GM21717 (cell line): ENCODE measurements at regions not wholly inside any gene's neighbourhood (a gene's known extent, or its start where the extent isn't known, plus 50 kb on each side); places are given as distances from the start of the nearest gene placed in this dataset.

Source experiments
- ATAC-seq: cut with Tn5 transposase; IDR thresholded peaks from one replicate; pipeline ENCODE4 v1.9.1; 2021; ENCODE audit warnings: mild to moderate bottlenecking, moderate library complexity; ENCODE audit not compliant: unreplicated experiment

DNA sequence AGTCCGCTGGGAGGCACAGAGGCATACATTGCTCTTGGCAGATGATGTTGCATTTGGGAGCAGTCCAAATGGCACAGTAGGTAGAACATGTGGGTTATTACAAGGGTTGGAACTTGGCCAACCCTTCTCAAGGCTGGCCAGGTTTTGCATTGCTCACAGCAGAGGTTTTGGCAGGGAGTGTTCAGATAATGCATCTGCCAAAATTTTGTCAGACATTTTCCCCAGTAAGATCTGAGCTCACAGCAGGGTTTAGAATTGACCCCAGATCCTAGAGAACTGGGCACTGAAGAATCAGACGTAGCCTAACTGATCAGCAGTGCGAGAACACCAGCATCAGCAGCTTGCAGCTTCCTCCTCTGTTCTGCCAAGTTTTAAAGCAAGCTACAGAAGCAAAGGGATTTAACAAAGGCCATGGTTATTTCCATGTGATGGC, 468.8 kb upstream of the KIF2B start:
- no peak for ATAC-seq

GRCh38 chr17:53344778-53345177, 477.9 kb upstream of the KIF2B start:
- no peak for ATAC-seq

DNA sequence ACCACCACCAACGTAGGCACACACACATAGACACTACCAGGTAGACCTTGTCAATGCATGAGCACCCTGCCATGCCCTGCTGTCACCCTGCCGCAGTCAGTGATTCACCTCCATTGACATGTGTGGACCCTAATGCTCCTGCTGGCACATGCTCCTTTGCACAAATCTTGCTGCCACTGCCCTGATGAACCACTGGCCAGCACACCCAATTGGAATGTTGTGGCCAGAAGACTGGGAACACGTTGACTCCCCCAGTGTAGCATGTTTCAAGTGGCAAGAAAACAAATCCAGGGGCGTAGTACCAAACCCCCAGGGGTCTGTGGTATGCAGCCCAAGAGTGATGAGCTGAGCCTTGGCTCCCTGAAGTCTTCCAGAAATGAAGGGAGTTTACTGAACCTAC, 486.4 kb upstream of the KIF2B start:
- no peak for ATAC-seq

GRCh38 chr17:53335443-53335842, 487.3 kb upstream of the KIF2B start:
- no peak for ATAC-seq

DNA sequence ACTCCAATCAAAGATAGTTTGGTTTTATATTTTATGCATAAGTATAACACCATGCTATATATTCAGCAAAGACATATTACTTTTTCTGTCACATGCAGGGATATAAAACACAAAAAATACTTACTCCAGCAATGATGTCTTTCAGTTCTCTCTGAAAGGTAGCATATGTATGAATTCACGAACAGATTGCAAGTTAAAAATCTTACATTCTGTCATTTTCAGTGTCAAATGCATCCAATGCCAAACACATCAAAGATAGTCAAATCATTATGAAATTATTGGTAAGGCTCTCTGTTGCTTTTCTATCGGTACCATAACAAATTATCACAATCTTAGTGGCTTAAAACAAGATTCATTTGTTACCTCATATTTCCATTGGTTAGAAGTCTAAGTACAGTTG, 492.0 kb upstream of the KIF2B start:
- ATAC-seq, result no peak

DNA sequence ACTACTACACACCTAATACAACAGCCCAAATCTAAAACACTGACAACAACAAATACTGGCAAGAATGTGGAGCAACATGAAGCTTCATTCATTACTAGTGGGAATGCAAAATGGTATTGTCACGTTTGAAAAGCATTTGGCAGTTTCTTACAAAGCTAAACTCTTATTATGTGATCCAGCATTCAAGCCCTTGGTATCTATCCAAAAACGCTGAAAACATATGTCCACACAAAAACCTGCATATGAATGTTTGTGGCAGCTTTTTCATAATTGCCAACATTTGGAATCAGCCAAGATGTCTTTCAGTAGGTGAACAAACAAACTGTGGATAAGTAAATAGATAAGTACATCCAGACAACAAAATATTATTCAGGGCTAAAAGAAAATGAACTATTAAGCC, 501.1 kb upstream of the KIF2B start:
- no peak for ATAC-seq

DNA sequence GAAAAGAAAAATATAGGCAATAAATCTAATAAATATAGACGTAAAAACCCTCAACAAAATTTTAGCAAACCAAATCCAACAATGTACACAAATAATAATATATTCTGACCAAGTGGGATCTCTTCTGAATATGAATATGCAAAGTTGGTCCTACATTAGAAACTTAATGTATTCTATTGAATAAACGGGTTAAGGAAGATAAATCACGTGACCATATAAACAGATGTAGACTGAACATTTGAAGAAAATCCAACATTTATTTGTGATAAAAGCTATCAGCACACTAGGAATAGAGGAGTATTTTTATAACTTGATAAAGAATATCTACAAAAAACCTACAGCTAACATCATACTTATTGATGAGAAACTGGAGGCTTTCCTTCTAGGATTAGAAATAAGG, 502.8 kb upstream of the KIF2B start:
- ATAC-seq, result no peak

DNA sequence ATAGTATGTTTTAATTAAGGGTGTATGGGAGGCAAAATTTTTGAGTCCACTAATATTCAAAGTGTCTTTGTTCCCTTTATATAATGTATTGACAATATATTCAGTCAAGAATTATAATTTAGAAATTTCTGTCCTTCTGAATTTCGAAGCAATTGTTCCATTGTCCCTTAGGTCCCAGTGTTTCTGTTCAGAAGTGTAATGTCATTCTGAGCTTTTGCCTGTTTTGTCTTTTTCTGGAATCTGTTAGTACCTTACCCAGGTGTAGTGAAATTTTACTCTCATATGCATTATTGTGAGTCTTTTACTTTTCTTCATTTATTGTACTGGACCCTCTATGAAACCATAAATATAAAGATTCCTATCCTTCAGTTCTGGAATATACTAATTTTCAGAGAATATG, 505.7 kb upstream of the KIF2B start:
- no peak for ATAC-seq

DNA sequence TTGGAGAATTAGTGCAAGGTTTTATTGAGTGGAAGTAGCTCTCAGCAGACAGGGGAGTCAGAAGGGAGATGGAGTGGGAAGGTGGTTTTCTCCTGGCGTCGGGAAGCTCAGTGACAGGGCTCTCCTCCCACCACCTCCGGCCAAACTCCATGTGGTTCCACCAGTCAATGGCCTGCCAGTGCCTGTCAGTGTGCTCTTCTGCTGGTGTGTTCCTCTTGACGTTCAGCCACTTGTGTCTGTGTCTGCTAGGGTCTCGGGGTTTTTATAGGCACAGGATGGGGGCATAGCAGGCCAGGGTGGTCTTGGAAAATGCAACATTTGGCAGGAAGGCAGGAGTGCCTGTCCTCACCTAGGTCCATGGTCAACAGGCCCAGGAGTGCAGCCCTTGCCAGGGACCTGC, 506.7 kb upstream of the KIF2B start:
- no peak for ATAC-seq

- ATAC-seq, result no peak
Observed at GRCh38 chr17:53314521-53314920, 508.2 kb upstream of the KIF2B start.

DNA sequence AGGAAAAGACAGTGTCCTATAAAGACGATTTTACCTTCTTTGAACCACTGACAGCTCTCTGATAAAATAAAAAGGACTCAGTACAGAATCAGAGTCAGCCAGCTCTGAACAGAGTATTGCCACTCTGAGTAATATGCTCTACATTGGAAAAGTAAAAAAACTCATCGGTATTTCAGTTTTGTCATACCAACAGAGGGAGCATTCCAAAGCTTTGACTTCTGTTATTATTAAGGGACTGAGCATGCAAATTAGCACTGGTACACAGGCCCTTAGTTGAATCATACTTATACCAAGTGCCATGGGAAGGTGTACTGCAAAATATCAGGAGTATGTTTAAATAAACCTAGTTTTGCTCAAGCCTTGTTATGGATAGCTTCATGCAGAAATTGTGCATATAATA, 509.0 kb upstream of the KIF2B start:
- ATAC-seq, result no peak

- ATAC-seq, result no peak
Observed at GRCh38 chr17:53278466-53278865, 544.3 kb upstream of the KIF2B start.

DNA sequence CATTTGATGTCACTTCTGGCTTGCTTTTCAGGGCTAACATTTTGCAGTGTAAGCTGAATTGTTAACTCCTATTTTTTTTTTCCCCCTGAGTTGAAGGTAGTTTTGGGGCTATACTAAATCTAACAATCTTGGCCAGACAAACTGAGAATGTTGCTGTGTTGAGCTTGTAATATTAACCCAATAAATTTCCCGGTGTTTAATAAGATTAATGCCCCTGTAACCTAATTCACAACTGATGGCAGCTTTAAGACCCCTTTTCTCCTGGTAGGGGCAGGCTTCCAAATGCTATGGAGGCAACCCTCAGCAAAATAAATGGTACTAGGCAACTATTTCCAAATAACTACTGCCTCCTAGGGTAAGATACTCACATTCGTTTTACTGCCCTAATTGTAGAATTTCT, 549.6 kb upstream of the KIF2B start:
- ATAC-seq, result no peak

DNA sequence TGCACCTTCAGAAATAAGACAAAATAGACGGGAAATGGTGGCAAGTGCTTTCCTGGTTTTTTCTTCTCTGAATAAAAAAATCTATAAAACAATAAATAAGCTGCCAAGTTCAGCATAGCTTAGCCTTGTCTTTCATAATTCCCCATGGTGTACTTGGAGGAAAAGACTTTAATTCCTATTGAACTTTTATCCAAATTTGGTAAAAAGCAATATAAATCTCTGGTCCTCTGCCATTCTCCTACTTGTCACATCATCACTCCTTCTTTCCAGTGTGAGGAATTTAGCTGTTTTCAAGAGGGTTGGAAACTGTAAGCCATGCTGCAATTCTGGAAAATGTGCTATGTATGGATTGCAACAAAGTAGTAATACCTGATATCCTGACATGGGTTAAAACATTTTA, 551.8 kb upstream of the KIF2B start:
- ATAC-seq, result no peak

GRCh38 chr17:53264730-53265129, 558.0 kb upstream of the KIF2B start:
- ATAC-seq, result no peak

- no peak for ATAC-seq
Observed at GRCh38 chr17:53253956-53254597, 568.6 kb upstream of the KIF2B start.

DNA sequence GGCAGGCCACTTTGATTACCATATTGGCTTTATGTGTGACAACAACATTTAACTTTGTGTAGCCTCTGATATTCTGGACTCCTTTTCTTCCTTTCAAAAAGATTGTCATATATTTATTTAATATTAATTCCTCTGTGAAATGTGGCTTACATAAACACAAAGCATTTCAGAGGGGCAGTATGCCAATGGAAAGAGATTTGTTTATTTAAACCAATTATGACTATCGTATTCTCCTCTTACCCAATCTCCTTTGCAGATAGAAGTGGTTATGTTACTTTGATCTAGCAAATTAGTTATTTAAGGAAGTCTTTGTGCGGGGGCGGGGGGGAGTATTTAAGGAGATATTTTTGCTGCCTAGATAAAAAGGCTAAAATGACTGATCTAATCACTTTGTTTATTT, 573.7 kb upstream of the KIF2B start:
- ATAC-seq, result no peak

- no peak for ATAC-seq
Observed at GRCh38 chr17:53234138-53234537, 588.6 kb upstream of the KIF2B start.

GRCh38 chr17:53227514-53227913, 595.2 kb upstream of the KIF2B start:
- ATAC-seq, result no peak

- no peak for ATAC-seq
Observed at GRCh38 chr17:53227111-53227510, 595.6 kb upstream of the KIF2B start.

DNA sequence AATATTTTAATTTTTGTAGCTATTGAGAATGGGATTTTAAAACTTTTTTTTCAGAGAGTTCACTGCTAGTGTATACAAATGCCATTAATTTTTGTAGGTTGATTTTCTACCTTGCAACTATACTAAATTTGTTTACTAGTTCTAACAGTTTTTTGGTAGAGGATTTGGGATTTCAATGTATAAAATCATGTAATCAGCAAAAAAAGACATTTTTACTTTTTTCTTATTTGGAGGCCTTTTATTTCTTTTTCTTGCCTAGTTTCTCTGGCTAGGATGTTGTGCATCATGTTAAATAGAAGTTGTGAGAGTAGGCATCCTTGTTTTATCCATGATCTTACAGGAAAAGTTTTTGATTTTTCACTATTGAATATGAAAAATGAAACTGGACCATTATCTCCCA, 602.9 kb upstream of the KIF2B start:
- no peak for ATAC-seq

GRCh38 chr17:53218723-53219122, 604.0 kb upstream of the KIF2B start:
- no peak for ATAC-seq

DNA sequence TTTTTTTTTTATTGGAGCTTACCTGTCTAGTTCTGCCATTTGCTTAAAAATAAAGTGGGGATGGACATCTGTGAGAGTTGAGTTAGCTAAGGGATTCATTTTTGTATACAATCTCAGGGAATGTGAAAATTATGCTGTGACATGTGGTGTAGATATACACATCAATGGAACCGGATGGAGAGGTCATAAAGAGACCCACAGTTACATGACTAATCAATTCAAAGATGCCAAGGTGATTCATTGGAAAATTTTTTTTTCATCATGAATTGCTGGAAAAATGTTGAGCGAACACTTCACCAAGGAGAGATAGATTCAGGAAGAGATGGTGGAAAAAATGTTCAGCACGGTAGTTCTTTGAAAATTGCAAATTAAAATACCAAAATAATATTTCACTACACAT, 605.4 kb upstream of the KIF2B start:
- ATAC-seq, result no peak
